Neural cell (in vitro differentiated cells): ENCODE measurements at regions not wholly inside any gene's neighbourhood (a gene's known extent, or its start where the extent isn't known, plus 50 kb on each side); places are given as distances from the start of the nearest gene placed in this dataset.

Source experiments
- EZH2 ChIP-seq: fragments of 200-600, 300-800 bp; shearing (Covaris generic), sonication (generic); IDR thresholded peaks from 2 replicates; pipeline ENCODE4 v1.6.1; 2014; ENCODE audit warnings: antibody characterized with exemption, low read length, borderline replicate concordance, mild to moderate bottlenecking; ENCODE audit not compliant: insufficient read depth, poor library complexity, severe bottlenecking
- POLR2AphosphoS5 ChIP-seq: IDR thresholded peaks from 2 replicates; pipeline ENCODE4 v1.6.1; 2012
- TAF1 ChIP-seq: IDR thresholded peaks from 2 replicates; pipeline ENCODE4 v1.6.1; 2012; ENCODE audit warnings: low read depth
- TF ChIP-seq, protein P1 (sequence below): fragments of 450-650 bp; IDR thresholded peaks from 2 replicates; pipeline ENCODE4 v1.5.1; 2014; ENCODE audit warnings: antibody characterized with exemption, mild to moderate bottlenecking, moderate library complexity; ENCODE audit not compliant: poor library complexity, severe bottlenecking
- TF ChIP-seq, protein P2 (sequence below): IDR thresholded peaks from 2 replicates; pipeline ENCODE4 v1.6.1; 2012; ENCODE audit warnings: borderline replicate concordance

DNA sequence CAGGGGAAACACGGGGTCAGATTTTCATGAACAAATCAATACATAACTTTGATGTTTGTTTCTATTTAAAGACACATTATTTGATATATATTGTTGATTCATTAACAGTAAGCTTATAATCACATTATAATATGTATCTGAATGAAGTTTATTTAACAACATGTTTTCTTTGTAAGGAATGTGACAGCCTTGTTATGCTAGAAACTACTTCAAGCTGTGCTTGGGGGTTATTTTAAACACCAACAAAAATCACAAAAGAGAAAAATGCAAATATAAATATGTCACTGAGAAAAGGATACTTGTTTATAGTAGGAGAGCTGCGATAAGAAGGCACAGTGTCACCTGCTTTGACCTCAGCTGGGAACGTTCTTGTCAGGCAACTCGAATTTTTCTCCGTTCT, 354.6 kb upstream of the AGA start:
- TF ChIP-seq, protein P1, sequence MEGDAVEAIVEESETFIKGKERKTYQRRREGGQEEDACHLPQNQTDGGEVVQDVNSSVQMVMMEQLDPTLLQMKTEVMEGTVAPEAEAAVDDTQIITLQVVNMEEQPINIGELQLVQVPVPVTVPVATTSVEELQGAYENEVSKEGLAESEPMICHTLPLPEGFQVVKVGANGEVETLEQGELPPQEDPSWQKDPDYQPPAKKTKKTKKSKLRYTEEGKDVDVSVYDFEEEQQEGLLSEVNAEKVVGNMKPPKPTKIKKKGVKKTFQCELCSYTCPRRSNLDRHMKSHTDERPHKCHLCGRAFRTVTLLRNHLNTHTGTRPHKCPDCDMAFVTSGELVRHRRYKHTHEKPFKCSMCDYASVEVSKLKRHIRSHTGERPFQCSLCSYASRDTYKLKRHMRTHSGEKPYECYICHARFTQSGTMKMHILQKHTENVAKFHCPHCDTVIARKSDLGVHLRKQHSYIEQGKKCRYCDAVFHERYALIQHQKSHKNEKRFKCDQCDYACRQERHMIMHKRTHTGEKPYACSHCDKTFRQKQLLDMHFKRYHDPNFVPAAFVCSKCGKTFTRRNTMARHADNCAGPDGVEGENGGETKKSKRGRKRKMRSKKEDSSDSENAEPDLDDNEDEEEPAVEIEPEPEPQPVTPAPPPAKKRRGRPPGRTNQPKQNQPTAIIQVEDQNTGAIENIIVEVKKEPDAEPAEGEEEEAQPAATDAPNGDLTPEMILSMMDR, result no peak
- TF ChIP-seq POLR2AphosphoS5 (no peak), EZH2 (no peak), TAF1 (no peak)
- TF ChIP-seq, protein P2, sequence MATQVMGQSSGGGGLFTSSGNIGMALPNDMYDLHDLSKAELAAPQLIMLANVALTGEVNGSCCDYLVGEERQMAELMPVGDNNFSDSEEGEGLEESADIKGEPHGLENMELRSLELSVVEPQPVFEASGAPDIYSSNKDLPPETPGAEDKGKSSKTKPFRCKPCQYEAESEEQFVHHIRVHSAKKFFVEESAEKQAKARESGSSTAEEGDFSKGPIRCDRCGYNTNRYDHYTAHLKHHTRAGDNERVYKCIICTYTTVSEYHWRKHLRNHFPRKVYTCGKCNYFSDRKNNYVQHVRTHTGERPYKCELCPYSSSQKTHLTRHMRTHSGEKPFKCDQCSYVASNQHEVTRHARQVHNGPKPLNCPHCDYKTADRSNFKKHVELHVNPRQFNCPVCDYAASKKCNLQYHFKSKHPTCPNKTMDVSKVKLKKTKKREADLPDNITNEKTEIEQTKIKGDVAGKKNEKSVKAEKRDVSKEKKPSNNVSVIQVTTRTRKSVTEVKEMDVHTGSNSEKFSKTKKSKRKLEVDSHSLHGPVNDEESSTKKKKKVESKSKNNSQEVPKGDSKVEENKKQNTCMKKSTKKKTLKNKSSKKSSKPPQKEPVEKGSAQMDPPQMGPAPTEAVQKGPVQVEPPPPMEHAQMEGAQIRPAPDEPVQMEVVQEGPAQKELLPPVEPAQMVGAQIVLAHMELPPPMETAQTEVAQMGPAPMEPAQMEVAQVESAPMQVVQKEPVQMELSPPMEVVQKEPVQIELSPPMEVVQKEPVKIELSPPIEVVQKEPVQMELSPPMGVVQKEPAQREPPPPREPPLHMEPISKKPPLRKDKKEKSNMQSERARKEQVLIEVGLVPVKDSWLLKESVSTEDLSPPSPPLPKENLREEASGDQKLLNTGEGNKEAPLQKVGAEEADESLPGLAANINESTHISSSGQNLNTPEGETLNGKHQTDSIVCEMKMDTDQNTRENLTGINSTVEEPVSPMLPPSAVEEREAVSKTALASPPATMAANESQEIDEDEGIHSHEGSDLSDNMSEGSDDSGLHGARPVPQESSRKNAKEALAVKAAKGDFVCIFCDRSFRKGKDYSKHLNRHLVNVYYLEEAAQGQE, result no peak
